Nephron progenitor cell (in vitro differentiated cells): ENCODE measurements at regions not wholly inside any gene's neighbourhood (a gene's known extent, or its start where the extent isn't known, plus 50 kb on each side); places are given as distances from the start of the nearest gene placed in this dataset.

ENCODE experiments used
- DNase-seq: peaks from one replicate; pipeline ENCODE4 v3.0.0; 2021
- H3K27ac Mint-ChIP-seq: 2 replicates; pipeline ENCODE4 v1.8.0; 2021; ENCODE audit warnings: mild to moderate bottlenecking, moderate library complexity, mixed read lengths
- H3K27me3 Mint-ChIP-seq: 2 replicates; pipeline ENCODE4 v1.8.0; 2021; ENCODE audit warnings: mild to moderate bottlenecking, low read depth, mixed read lengths; ENCODE audit not compliant: poor library complexity
- H3K36me3 Mint-ChIP-seq: 2 replicates; pipeline ENCODE4 v1.8.0; 2021; ENCODE audit warnings: low read depth, mixed read lengths
- H3K4me1 Mint-ChIP-seq: 2 replicates; pipeline ENCODE4 v1.8.0; 2021; ENCODE audit warnings: mixed read lengths
- H3K4me3 Mint-ChIP-seq: 2 replicates; pipeline ENCODE4 v1.8.0; 2021; ENCODE audit warnings: mild to moderate bottlenecking, moderate library complexity, mixed read lengths
- H3K9me3 Mint-ChIP-seq: 2 replicates; pipeline ENCODE4 v1.8.0; 2021; ENCODE audit warnings: mild to moderate bottlenecking, moderate library complexity, mixed read lengths
- TF ChIP-seq, protein P1 (sequence below): fragments of 200-600 bp; sonication (generic); IDR thresholded peaks from 2 replicates; pipeline ENCODE4 v1.5.0; 2021; ENCODE audit warnings: antibody characterized with exemption

DNA sequence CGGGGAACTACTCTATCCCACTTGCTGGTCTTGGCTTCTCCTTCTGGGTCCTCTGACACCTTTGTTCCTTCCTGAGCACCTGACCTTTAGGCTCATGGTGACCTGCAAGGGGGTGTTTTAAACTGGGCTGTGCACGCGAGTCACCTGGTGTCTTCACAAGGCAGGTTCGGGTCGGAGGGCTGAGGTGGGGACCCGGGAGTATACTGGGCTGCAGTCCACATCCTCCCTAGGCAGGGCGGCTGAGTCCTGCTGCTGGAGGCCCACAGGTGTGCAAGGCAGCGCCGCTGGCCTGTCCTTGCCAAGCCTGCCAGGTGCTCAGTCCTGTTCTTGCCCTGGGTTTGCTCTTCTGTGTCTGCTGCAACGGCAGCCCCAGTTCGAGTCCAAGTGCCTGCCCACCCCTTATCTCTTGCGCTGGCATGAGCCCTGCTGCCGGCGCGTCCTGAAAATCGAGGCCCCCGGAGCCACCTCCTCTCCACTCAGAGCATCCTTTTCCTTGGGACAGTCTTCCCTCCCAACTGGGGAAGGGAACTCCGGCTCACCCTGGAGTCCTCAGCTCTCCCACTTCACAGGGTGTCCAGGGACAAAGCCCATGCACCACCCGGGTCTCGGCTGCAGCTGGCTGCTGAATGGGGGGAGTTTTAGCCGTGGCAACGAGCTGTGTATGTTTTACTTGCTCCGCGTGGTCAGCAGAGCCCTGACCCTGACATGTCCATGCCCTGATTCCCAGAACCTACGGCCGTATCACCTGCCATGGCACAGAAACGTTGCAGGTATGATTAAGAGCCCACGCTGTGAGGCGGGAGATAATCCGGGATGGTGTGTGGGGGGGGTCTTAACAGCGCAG lies 193.5 kb downstream of the TEX29 start:
- Mint-ChIP-seq H3K36me3 (no peaks in the 10 kb centered on the region), H3K4me3 (no peak overlapping the region), H3K27me3 (peaks cover 25% of the 10 kb centered on the region), H3K27ac (no peak overlapping the region), H3K9me3 (no peaks in the 10 kb centered on the region), H3K4me1 (peaks cover 27% of the 10 kb centered on the region)
- TF ChIP-seq, protein P1, sequence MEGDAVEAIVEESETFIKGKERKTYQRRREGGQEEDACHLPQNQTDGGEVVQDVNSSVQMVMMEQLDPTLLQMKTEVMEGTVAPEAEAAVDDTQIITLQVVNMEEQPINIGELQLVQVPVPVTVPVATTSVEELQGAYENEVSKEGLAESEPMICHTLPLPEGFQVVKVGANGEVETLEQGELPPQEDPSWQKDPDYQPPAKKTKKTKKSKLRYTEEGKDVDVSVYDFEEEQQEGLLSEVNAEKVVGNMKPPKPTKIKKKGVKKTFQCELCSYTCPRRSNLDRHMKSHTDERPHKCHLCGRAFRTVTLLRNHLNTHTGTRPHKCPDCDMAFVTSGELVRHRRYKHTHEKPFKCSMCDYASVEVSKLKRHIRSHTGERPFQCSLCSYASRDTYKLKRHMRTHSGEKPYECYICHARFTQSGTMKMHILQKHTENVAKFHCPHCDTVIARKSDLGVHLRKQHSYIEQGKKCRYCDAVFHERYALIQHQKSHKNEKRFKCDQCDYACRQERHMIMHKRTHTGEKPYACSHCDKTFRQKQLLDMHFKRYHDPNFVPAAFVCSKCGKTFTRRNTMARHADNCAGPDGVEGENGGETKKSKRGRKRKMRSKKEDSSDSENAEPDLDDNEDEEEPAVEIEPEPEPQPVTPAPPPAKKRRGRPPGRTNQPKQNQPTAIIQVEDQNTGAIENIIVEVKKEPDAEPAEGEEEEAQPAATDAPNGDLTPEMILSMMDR, result no peak
- DNase-seq, result no peak

- TF ChIP-seq, protein P1, result no peak
- Mint-ChIP-seq H3K9me3 (no peaks in the 10 kb centered on the region), H3K27ac (peak overlapping the region; percentile 50), H3K4me3 (no peak overlapping the region), H3K27me3 (peaks cover 23% of the 10 kb centered on the region), H3K36me3 (no peaks in the 10 kb centered on the region), H3K4me1 (peaks cover 33% of the 10 kb centered on the region)
- no peak for DNase-seq
Measured at GRCh38 chr13:111514610-111515306, 194.3 kb downstream of the TEX29 start.

DNA sequence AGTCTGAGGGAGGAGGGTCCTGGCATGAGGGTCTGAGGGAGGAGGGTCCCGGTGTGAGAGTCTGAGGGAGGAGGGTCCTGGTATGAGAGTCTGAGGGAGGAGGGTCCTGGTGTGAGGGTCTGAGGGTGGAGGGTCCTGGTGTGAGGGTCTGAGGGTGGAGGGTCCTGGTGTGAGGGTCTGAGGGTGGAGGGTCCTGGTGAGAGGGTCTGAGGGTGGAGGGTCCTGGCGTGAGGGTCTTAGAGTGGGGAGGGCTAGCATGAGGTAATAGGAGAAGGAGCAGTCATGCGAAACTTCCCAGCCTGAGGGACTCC lies 194.8 kb downstream of the TEX29 start:
- H3K27me3 Mint-ChIP-seq, result peaks cover 23% of the 10 kb centered on the region

GRCh38 chr13:111515635-111516034 lies 195.2 kb downstream of the TEX29 start:
- TF ChIP-seq, protein P1, result no peak
- no peak for DNase-seq
- H3K9me3 Mint-ChIP-seq, result no peaks in the 10 kb centered on the region
- no peak overlapping the region for H3K4me3 Mint-ChIP-seq
- no peaks in the 10 kb centered on the region for H3K36me3 Mint-ChIP-seq
- peaks cover 20% of the 10 kb centered on the region for H3K27me3 Mint-ChIP-seq
- H3K4me1 Mint-ChIP-seq, result peaks cover 36% of the 10 kb centered on the region
- H3K27ac Mint-ChIP-seq, result no peak overlapping the region

More for the DNA sequence above, 194.8 kb downstream of the TEX29 start:
- H3K4me1 Mint-ChIP-seq, result peaks cover 36% of the 10 kb centered on the region
- H3K4me3 Mint-ChIP-seq, result no peak overlapping the region
- H3K9me3 Mint-ChIP-seq, result no peaks in the 10 kb centered on the region
- no peaks in the 10 kb centered on the region for H3K36me3 Mint-ChIP-seq
- H3K27ac Mint-ChIP-seq, result no peak overlapping the region
- no peak for DNase-seq
- TF ChIP-seq, protein P1, result no peak

DNA sequence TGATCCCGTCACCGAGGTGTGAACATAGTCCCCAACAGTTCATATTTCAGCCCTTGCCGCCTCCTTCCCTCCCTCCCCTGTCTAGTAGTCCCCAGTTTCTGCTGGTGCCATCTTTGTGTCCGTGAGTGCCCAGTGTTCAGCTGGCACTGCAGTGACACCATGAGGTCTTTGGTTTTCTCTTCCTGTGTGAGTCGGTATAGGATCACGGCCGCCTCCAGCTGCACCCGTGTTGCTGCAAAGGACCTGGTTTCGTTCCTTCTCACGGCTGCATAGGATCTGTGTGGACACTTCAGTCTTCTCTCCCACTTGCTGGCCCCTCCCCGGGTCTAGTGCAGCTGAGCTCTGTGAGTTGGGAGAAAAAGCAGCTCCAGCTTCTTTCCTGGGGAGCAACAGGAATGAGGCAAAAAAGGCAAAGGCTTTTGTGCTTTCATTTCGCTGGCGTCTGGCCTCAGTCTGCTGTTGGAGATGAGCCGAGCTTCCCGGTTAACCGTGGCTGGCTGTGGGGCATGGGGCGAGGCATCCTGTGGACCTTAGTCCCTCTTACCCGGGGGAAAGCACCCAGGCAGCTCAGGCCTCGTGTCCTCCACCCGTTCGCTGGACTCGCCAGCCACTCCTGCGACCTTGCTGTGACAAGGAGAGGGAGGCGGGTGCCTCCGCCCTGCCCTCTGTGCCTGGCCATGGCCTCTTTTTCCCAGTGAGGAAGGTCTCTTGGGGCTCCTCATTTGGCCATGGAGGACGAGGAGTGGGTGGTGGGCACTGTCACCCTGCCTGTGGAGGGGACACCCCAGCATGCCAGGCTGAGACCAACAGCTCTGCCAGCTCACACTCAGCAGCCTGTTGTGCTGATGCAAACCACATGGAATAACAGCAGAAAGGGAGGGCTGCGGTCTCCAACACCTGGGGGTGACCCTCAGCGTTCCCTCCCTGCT lies 196.5 kb downstream of the TEX29 start:
- Mint-ChIP-seq H3K9me3 (no peaks in the 10 kb centered on the region), H3K27ac (peak overlapping the region; percentile 54), H3K36me3 (no peaks in the 10 kb centered on the region), H3K4me3 (no peak overlapping the region), H3K4me1 (peaks cover 36% of the 10 kb centered on the region), H3K27me3 (peaks cover 25% of the 10 kb centered on the region)
- no peak for DNase-seq
- TF ChIP-seq, protein P1, result no peak
